ENCODE measurements at regions not wholly inside any gene's neighbourhood (a gene's known extent, or its start where the extent isn't known, plus 50 kb on each side); places are given as distances from the start of the nearest gene placed in this dataset.

DNA sequence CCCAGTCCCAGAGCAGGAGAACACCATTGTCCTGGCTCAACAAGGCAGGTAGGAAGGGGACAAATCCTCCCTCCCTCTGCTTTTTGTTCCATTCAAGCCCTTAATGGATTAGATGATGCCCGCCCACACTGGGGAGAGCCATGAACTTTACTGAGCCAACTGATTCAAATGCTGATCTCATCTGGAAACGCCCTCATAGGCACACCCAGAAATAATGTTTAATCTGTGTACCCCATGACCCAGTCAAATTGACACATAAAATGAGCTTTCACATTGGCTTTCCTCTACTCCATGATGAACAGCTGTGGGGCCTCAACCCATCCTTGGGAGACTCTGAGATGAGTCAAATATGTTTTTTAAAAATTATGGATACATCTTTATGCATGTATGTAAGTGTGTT, 141.8 kb downstream of the GALC start:
- TF ChIP-seq CTCF (IDR thresholded peaks at IDR 0.05) = no peak
- TF ChIP-seq POLR2A (IDR thresholded peaks at IDR 0.05) = no peak

Measured in breast epithelium (tissue), 3 donors.